Endothelial cell of umbilical vein (primary cell): ENCODE measurements at regions not wholly inside any gene's neighbourhood (a gene's known extent, or its start where the extent isn't known, plus 50 kb on each side); places are given as distances from the start of the nearest gene placed in this dataset.

Source experiments
- BruUV-seq: library from RNA; stranded (reverse); fragments of 400-500 nt; replicated peaks from 2 replicates; lab custom pipeline; 2021; lab: Mats Ljungman, UMichigan
- CTCF ChIA-PET: fragments of 300-600, 350-600 bp; sonication (Branson Sonifier 250); formaldehyde crosslinking; loops from one replicate; lab custom pipeline; 2021; ENCODE audit warnings: antibody characterized with exemption, inconsistent platforms; lab: Charles Lee
- POLR2A ChIA-PET: fragments of 300-600, 350-600 bp; sonication (Branson Sonifier 250); formaldehyde crosslinking; loops from one replicate; lab custom pipeline; 2021; ENCODE audit warnings: antibody characterized with exemption, inconsistent platforms; lab: Charles Lee
- DNase-seq: peaks from one replicate; pipeline ENCODE4 v3.0.0-alpha.2; 2011; ENCODE audit warnings: low read depth, low spot score
- FAIRE-seq: peaks from 2 replicates; lab custom pipeline; 2011; peaks lifted over from hg19 to GRCh38; lab: Jason Lieb, UNC
- H2AFZ ChIP-seq: 2 replicates; pipeline ENCODE4 v1.6.0; 2012; ENCODE audit warnings: low read depth, low read length, control low read depth, inconsistent platforms
- H3K27ac ChIP-seq: 2 replicates; pipeline ENCODE4 v1.5.1; 2011; ENCODE audit warnings: low read depth, mild to moderate bottlenecking, control low read depth, low read length, moderate library complexity; ENCODE audit not compliant: insufficient read depth
- H3K27me3 ChIP-seq, 2 experiments: 2 replicates each; pipeline versions ENCODE4 v1.6.0 to v1.6.1; 2011; ENCODE audit warnings: low read length in 2 of 2, mixed read lengths in 1 of 2; ENCODE audit not compliant: control insufficient read depth in 2 of 2, insufficient read depth in 2 of 2
- H3K36me3 ChIP-seq, 2 experiments: 2 replicates in 1 of 2; 3 replicates in 1 of 2; pipeline ENCODE4 v1.5.1; 2011; ENCODE audit warnings: low read length in 2 of 2, mild to moderate bottlenecking in 1 of 2, moderate library complexity in 1 of 2; ENCODE audit not compliant: control insufficient read depth in 2 of 2, insufficient read depth in 2 of 2; ENCODE audit errors: extremely low read depth in 1 of 2
- H3K4me1 ChIP-seq: 3 replicates; pipeline ENCODE4 v1.5.1; 2011; ENCODE audit warnings: mild to moderate bottlenecking, low read length; ENCODE audit not compliant: control insufficient read depth, insufficient read depth; ENCODE audit errors: extremely low read depth
- H3K4me2 ChIP-seq: 2 replicates; pipeline ENCODE4 v1.6.1; 2011; ENCODE audit warnings: low read length, control low read depth, mixed read lengths; ENCODE audit not compliant: insufficient read depth
- H3K4me3 ChIP-seq, 3 experiments: fragments of 200-600 bp in 1 of 3; sonication (generic), shearing (Covaris generic) in 1 of 3; replicated peaks in 1 of 3; 2 replicates each; pipeline ENCODE4 v1.5.1; 2011 to 2016; ENCODE audit warnings: control low read depth in 3 of 3, low read length in 3 of 3, mild to moderate bottlenecking in 2 of 3, inconsistent platforms in 1 of 3, low read depth in 1 of 3, moderate library complexity in 1 of 3; ENCODE audit not compliant: insufficient read depth in 1 of 3
- H3K79me2 ChIP-seq: 2 replicates; pipeline ENCODE4 v1.6.0; 2012; ENCODE audit warnings: low read length, inconsistent platforms; ENCODE audit not compliant: control insufficient read depth, insufficient read depth
- H3K9ac ChIP-seq: replicated peaks from 2 replicates; pipeline ENCODE3; 2011; ENCODE audit warnings: low read length, control low read depth; ENCODE audit not compliant: insufficient read depth; ENCODE audit errors: extremely low read depth
- H3K9me1 ChIP-seq: replicated peaks from 3 replicates; pipeline ENCODE4 v1.6.0; 2011; ENCODE audit warnings: mild to moderate bottlenecking, low read length; ENCODE audit not compliant: control insufficient read depth, insufficient read depth; ENCODE audit errors: extremely low read depth
- H3K9me3 ChIP-seq: replicated peaks from 2 replicates; pipeline ENCODE4 v1.5.1; 2012; ENCODE audit warnings: low read length, inconsistent platforms; ENCODE audit not compliant: control insufficient read depth, insufficient read depth
- H4K20me1 ChIP-seq: replicated peaks from 2 replicates; pipeline ENCODE3; 2011; ENCODE audit warnings: mild to moderate bottlenecking, low read length; ENCODE audit not compliant: control insufficient read depth, insufficient read depth; ENCODE audit errors: extremely low read depth
- CTCF ChIP-seq, 2 donors: IDR thresholded peaks; 1 replicate in 1 of 2; 2 replicates in 1 of 2; pipeline ENCODE4 v1.5.1; 2011; ENCODE audit warnings: low read length in 2 of 2, mild to moderate bottlenecking in 2 of 2, moderate library complexity in 2 of 2, control low read depth in 1 of 2, inconsistent platforms in 1 of 2, low read depth in 1 of 2; ENCODE audit not compliant: insufficient read depth in 1 of 2; ENCODE audit errors: extremely low read depth in 1 of 2
- EZH2 ChIP-seq: IDR thresholded peaks from 2 replicates; pipeline ENCODE4 v1.6.1; 2012; ENCODE audit warnings: borderline replicate concordance, low read depth, mild to moderate bottlenecking, moderate library complexity, low read length, inconsistent platforms; ENCODE audit not compliant: severe bottlenecking
- FOS ChIP-seq: IDR thresholded peaks from 2 replicates; pipeline ENCODE4 v1.6.1; 2011; ENCODE audit warnings: mild to moderate bottlenecking, low read length, moderate library complexity, borderline replicate concordance; ENCODE audit not compliant: insufficient read depth
- GATA2 ChIP-seq: IDR thresholded peaks from 2 replicates; pipeline ENCODE4 v1.7.0; 2011; ENCODE audit warnings: low read depth, mild to moderate bottlenecking, moderate library complexity, mixed read lengths, low read length; ENCODE audit not compliant: insufficient read length, insufficient read depth
- JUN ChIP-seq: IDR thresholded peaks from 2 replicates; pipeline ENCODE4 v1.6.1; 2011; ENCODE audit warnings: borderline replicate concordance, low read depth; ENCODE audit not compliant: insufficient read length, insufficient read depth
- MAX ChIP-seq: IDR thresholded peaks from 2 replicates; pipeline ENCODE4 v1.6.1; 2011; ENCODE audit not compliant: insufficient read depth, insufficient read length
- MYC ChIP-seq: IDR thresholded peaks from one replicate; pipeline ENCODE4 v1.6.1; 2011; ENCODE audit warnings: mild to moderate bottlenecking, low read depth, low read length
- POLR2A ChIP-seq: IDR thresholded peaks from 2 replicates; pipeline ENCODE4 v1.6.1; 2012; ENCODE audit warnings: low read depth, mild to moderate bottlenecking, control low read depth, low read length
- POLR2AphosphoS5 ChIP-seq: IDR thresholded peaks from 2 replicates; pipeline ENCODE4 v1.6.1; 2012; ENCODE audit warnings: low read depth, mild to moderate bottlenecking, control low read depth, low read length, moderate library complexity; ENCODE audit not compliant: insufficient read depth
- dilution Hi-C: fragments of 300-500 bp; cut with MboI; formaldehyde crosslinking; loops from one replicate; pipeline ENCODE4 v1.15.0; 2019; ENCODE audit warnings: low sequenced_read_pairs; ENCODE audit not compliant: extremely low pct_ligation_motif_present
- intact Hi-C: fragments of 100-400 bp; cut with micrococcal nuclease; formaldehyde crosslinking; loops from one replicate; pipeline ENCODE4 v1.10.0; 2022

DNA sequence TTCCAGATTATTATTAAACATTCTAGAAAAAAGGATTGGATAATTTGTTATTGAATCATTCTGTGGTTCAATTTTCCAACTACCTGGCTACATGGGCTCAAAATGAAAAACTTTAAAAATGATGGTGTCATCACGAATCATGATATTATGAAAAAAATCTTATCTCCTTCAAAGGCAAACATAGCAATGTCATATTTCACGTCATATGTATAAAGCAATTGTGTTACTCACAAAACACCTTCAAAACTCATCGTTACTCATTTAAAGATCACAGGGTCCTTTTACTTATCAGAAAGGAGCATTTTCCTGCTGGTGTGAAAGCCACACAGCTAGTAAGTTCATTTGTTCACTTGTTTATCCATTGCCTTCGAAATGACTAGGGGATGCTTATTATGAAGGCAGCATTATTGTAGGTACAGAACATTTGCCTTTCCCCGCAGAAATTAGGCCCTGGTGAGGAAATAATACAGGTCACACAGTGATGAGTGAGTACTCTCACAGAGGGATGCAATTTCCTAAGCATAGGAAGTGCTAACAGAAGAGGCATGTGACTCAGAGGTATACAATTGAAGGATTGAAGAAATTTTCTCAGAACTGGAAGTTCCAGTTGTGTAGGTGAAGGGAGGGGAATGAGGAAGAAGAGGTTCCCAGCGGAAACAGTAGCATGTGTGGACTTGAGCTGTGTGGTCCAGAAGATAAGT, 478.7 kb downstream of the INHBA start:
- no peaks in the 10 kb centered on the region for H4K20me1 ChIP-seq
- H3K27me3 ChIP-seq, result no peaks in the 10 kb centered on the region
- no peak overlapping the region for H3K4me3 ChIP-seq
- no peaks in the 10 kb centered on the region for H3K9me3 ChIP-seq
- peak overlapping the region; percentile 37 for H2AFZ ChIP-seq
- TSS peak; percentile 61 for BruUV-seq
- intact Hi-C loops (loop anchor here (1.0 kb wide), 1 partner anchor 34 kb away; no protein-coding TSS in a partner anchor), dilution Hi-C loops (no loop called here)
- ChIA-PET POLR2A (interaction anchor here (0.6 kb wide), 1 partner anchor 186 kb away, joined by 3 read pairs; no protein-coding TSS in a partner anchor), CTCF (no interaction called here)
- H3K9ac ChIP-seq, result no peak overlapping the region
- FAIRE-seq, result peak; percentile 83
- H3K27ac ChIP-seq, result peak overlapping the region; percentile 23
- peaks cover 14% of the 10 kb centered on the region for H3K4me1 ChIP-seq
- no peaks in the 10 kb centered on the region for H3K79me2 ChIP-seq
- no peak overlapping the region for H3K4me2 ChIP-seq
- TF ChIP-seq MAX (no peak), GATA2 (peak; percentile 45), EZH2 (no peak), POLR2AphosphoS5 (peak; percentile 40), FOS (peak; percentile 53), JUN (peak; percentile 34)
- H3K36me3 ChIP-seq, result no peaks in the 10 kb centered on the region
- H3K9me1 ChIP-seq, result no peaks in the 10 kb centered on the region
- peak; percentile 56 for DNase-seq

DNA sequence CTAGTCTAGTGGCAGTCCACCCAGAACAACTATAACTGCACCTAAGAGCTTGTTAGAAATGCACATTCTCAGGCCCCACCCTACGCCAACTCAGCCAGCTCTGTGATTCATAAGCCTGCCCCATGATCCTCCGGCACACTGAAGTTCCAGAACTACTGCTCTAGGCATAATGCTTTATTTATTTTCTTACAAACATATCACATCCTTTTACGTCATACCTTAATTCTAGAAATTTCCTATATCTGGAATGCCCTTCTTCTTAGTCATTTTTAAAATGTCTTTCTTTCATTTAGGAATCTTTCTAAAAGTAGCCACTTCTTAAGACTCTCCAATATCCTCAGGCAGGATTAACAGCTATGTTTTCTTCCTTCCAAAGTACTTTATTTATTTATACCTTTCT, 480.1 kb downstream of the INHBA start:
- CTCF ChIA-PET, result no interaction called here
- no peak overlapping the region for H3K9ac ChIP-seq
- H3K9me1 ChIP-seq, result no peaks in the 10 kb centered on the region
- dilution Hi-C loops, result no loop called here
- FAIRE-seq, result no peak
- intact Hi-C loops, result no loop called here
- peak; percentile 37 for DNase-seq
- no peak overlapping the region for H3K4me2 ChIP-seq
- no peak overlapping the region for H2AFZ ChIP-seq
- no TSS peak for BruUV-seq
- TF ChIP-seq POLR2A, result no peak
- TF ChIP-seq FOS, result no peak
- TF ChIP-seq POLR2AphosphoS5, result no peak
- TF ChIP-seq MYC, result no peak
- no peak for TF ChIP-seq CTCF (IDR thresholded peaks at IDR 0.05; ENCODE audit: extremely low read depth in 1 of 2, insufficient read depth in 1 of 2, low read depth in 1 of 2, low read length in 2 of 2)
- no peak for TF ChIP-seq JUN
- no peak for TF ChIP-seq GATA2
- TF ChIP-seq EZH2, result no peak
- TF ChIP-seq MAX, result no peak
- no peak overlapping the region for H3K4me3 ChIP-seq
- H3K36me3 ChIP-seq, result no peaks in the 10 kb centered on the region
- H3K4me1 ChIP-seq, result peaks cover 14% of the 10 kb centered on the region
- H3K9me3 ChIP-seq, result no peaks in the 10 kb centered on the region
- H3K27ac ChIP-seq, result no peak overlapping the region
- H3K27me3 ChIP-seq, result no peaks in the 10 kb centered on the region
- no peaks in the 10 kb centered on the region for H3K79me2 ChIP-seq
- POLR2A ChIA-PET, result no interaction called here
- H4K20me1 ChIP-seq, result no peaks in the 10 kb centered on the region
